HCT116 (cell line): ENCODE measurements at regions not wholly inside any gene's neighbourhood (a gene's known extent, or its start where the extent isn't known, plus 50 kb on each side); places are given as distances from the start of the nearest gene placed in this dataset.

Experiments
- ATAC-seq: fragments of 200-7000 bp; cut with Tn5 transposase; 2 replicates; pipeline ENCODE4 v1.9.1; 2020; ENCODE audit warnings: mild to moderate bottlenecking, moderate library complexity
- BruUV-seq: library from RNA; stranded (reverse); fragments of 400-500 nt; replicated peaks from 2 replicates; lab custom pipeline; 2021; lab: Mats Ljungman, UMichigan
- CTCF ChIA-PET: fragments of 300-600 bp; sonication (Branson Sonifier 250); formaldehyde crosslinking; loops from one replicate; lab custom pipeline; 2021; ENCODE audit warnings: antibody characterized with exemption; lab: Charles Lee
- POLR2A ChIA-PET: fragments of 300-600, 350-600 bp; sonication (Branson Sonifier 250); formaldehyde crosslinking; loops from one replicate; lab custom pipeline; 2021; ENCODE audit warnings: antibody characterized with exemption; lab: Charles Lee
- RAD21 ChIA-PET, 2 experiments: fragments of 300-600 bp; sonication (Branson Sonifier 250); formaldehyde crosslinking; loops; one replicate each; lab custom pipeline; 2023; ENCODE audit warnings: low total read pairs in 2 of 2; ENCODE audit not compliant: uncharacterized antibody in 2 of 2, unreplicated experiment in 2 of 2, low non-redundant PET in 1 of 2; lab: Charles Lee
- DNase-seq: peaks from one replicate; pipeline ENCODE4 v3.0.0-alpha.2; 2010; ENCODE audit warnings: low read depth, low spot score
- H2AFZ ChIP-seq: fragments of 200-600 bp; shearing (Covaris generic), sonication (generic); 2 replicates; pipeline ENCODE4 v1.6.1; 2017; ENCODE audit warnings: low read depth, mixed run types, mixed read lengths, antibody characterized with exemption, low read length; ENCODE audit not compliant: poor library complexity, severe bottlenecking
- H3K27ac ChIP-seq: 2 replicates; pipeline ENCODE4 v1.5.1; 2012; ENCODE audit warnings: low read depth, low read length
- H3K27me3 ChIP-seq: fragments of 200-600 bp; sonication (generic); 2 replicates; pipeline ENCODE4 v1.6.1; 2016; ENCODE audit warnings: mixed run types, low read length, mixed read lengths; ENCODE audit not compliant: insufficient read depth
- H3K36me3 ChIP-seq, 2 experiments: fragments of 200-500 bp in 1 of 2; fragments of 200-600 bp in 1 of 2; sonication (Bioruptor generic) in 1 of 2; sonication (generic) in 1 of 2; 2 replicates each; pipeline versions ENCODE4 v1.5.1 to v1.6.1; 2014 to 2016; ENCODE audit warnings: low read length in 2 of 2, inconsistent platforms in 1 of 2, mixed read lengths in 1 of 2, mixed run types in 1 of 2; ENCODE audit not compliant: insufficient read depth in 2 of 2, control insufficient read depth in 1 of 2
- H3K4me1 ChIP-seq, 2 experiments: fragments of 200-600 bp in 1 of 2; sonication (generic) in 1 of 2; 2 replicates each; pipeline versions ENCODE4 v1.5.1 to v1.6.1; 2012 to 2017; ENCODE audit warnings: low read length in 2 of 2, inconsistent platforms in 1 of 2, mild to moderate bottlenecking in 1 of 2, mixed read lengths in 1 of 2, mixed run types in 1 of 2, moderate library complexity in 1 of 2; ENCODE audit not compliant: insufficient read depth in 2 of 2, control insufficient read depth in 1 of 2
- H3K4me2 ChIP-seq: fragments of 200-600 bp; sonication (generic); 2 replicates; pipeline ENCODE4 v1.6.1; 2017; ENCODE audit warnings: mixed run types, low read length, mixed read lengths
- H3K4me3 ChIP-seq, 2 experiments: fragments of 200-600 bp in 1 of 2; sonication (generic) in 1 of 2; replicated peaks in 1 of 2; 2 replicates each; pipeline ENCODE4 v1.5.1; 2011 to 2016; ENCODE audit warnings: low read length in 2 of 2, control low read depth in 1 of 2, low read depth in 1 of 2, mild to moderate bottlenecking in 1 of 2, mixed read lengths in 1 of 2, mixed run types in 1 of 2
- H3K79me2 ChIP-seq: fragments of 200-600 bp; sonication (generic); 2 replicates; pipeline ENCODE4 v1.6.1; 2017; ENCODE audit warnings: mild to moderate bottlenecking, mixed run types, low read length, moderate library complexity, mixed read lengths; ENCODE audit not compliant: insufficient read depth
- H3K9ac ChIP-seq: fragments of 200-600 bp; sonication (generic); 2 replicates; pipeline ENCODE4 v1.6.1; 2016; ENCODE audit warnings: low read length, mixed read lengths
- H3K9me2 ChIP-seq: fragments of 200-600 bp; sonication (generic), shearing (Covaris generic); 2 replicates; pipeline ENCODE4 v1.6.1; 2017; ENCODE audit warnings: mixed run types, mild to moderate bottlenecking, moderate library complexity; ENCODE audit not compliant: insufficient read depth
- H3K9me3 ChIP-seq, 2 experiments: fragments of 200-500 bp in 1 of 2; fragments of 200-600 bp in 1 of 2; sonication (Bioruptor generic) in 1 of 2; sonication (generic) in 1 of 2; 2 replicates each; pipeline ENCODE4 v1.6.1; 2014 to 2017; ENCODE audit warnings: low read length in 2 of 2, mixed read lengths in 2 of 2, inconsistent platforms in 1 of 2, low read depth in 1 of 2, mild to moderate bottlenecking in 1 of 2, mixed run types in 1 of 2, moderate library complexity in 1 of 2; ENCODE audit not compliant: control insufficient read depth in 1 of 2, insufficient read depth in 1 of 2
- H4K20me1 ChIP-seq: fragments of 200-600 bp; sonication (generic), shearing (Covaris generic); 2 replicates; pipeline ENCODE4 v1.6.1; 2017; ENCODE audit warnings: mixed run types, mild to moderate bottlenecking, moderate library complexity; ENCODE audit not compliant: insufficient read depth
- ATF3 ChIP-seq: IDR thresholded peaks from 2 replicates; pipeline ENCODE4 v1.6.1; 2012
- CBX3 ChIP-seq: IDR thresholded peaks from 2 replicates; pipeline ENCODE4 v1.6.1; 2012; ENCODE audit warnings: low read depth
- CEBPB ChIP-seq: IDR thresholded peaks from 2 replicates; pipeline ENCODE4 v1.6.1; 2012; ENCODE audit warnings: low read depth
- CTCF ChIP-seq, 3 experiments: fragments of 200-600 bp in 1 of 3; sonication (generic) in 1 of 3; IDR thresholded peaks in 2 of 3; conservative IDR thresholded peaks in 1 of 3; 2 replicates each; pipeline ENCODE4 v1.5.1; 2012 to 2017; ENCODE audit warnings: low read depth in 2 of 3, low read length in 2 of 3, antibody characterized with exemption in 1 of 3, borderline replicate concordance in 1 of 3, control low read depth in 1 of 3, mild to moderate bottlenecking in 1 of 3, mixed read lengths in 1 of 3, mixed run types in 1 of 3, moderate library complexity in 1 of 3; ENCODE audit not compliant: insufficient read depth in 1 of 3
- EGR1 ChIP-seq: IDR thresholded peaks from 2 replicates; pipeline ENCODE4 v1.6.1; 2012; ENCODE audit warnings: low read depth
- ELF1 ChIP-seq: IDR thresholded peaks from 2 replicates; pipeline ENCODE4 v1.6.1; 2012; ENCODE audit warnings: low read depth, borderline replicate concordance
- EZH2 ChIP-seq: fragments of 200-600 bp; sonication (generic); IDR thresholded peaks from 2 replicates; pipeline ENCODE4 v1.6.1; 2017; ENCODE audit warnings: antibody characterized with exemption, mixed run types
- FOSL1 ChIP-seq: IDR thresholded peaks from 2 replicates; pipeline ENCODE4 v1.6.1; 2012; ENCODE audit warnings: low read depth
- JUND ChIP-seq: IDR thresholded peaks from 2 replicates; pipeline ENCODE4 v1.6.1; 2012
- MAX ChIP-seq: IDR thresholded peaks from 2 replicates; pipeline ENCODE4 v1.6.1; 2012
- POLR2AphosphoS5 ChIP-seq: IDR thresholded peaks from 2 replicates; pipeline ENCODE4 v1.6.1; 2011; ENCODE audit warnings: mild to moderate bottlenecking, low read depth, low read length, moderate library complexity
- RAD21 ChIP-seq: IDR thresholded peaks from 2 replicates; pipeline ENCODE4 v1.6.1; 2012; ENCODE audit warnings: low read depth, mild to moderate bottlenecking
- REST ChIP-seq: IDR thresholded peaks from 2 replicates; pipeline ENCODE4 v1.6.1; 2012; ENCODE audit warnings: low read depth
- SIN3A ChIP-seq: IDR thresholded peaks from 2 replicates; pipeline ENCODE4 v1.6.1; 2012; ENCODE audit warnings: low read depth
- SP1 ChIP-seq: IDR thresholded peaks from 2 replicates; pipeline ENCODE4 v1.6.1; 2012; ENCODE audit warnings: low read depth
- TCF7L2 ChIP-seq: IDR thresholded peaks from 2 replicates; pipeline ENCODE4 v1.7.0; 2011; ENCODE audit warnings: borderline replicate concordance, inconsistent platforms; ENCODE audit not compliant: insufficient read depth, insufficient read length; ENCODE audit errors: extremely low read depth
- YY1 ChIP-seq: IDR thresholded peaks from 2 replicates; pipeline ENCODE4 v1.6.1; 2011; ENCODE audit warnings: low read length, low read depth, moderate library complexity, mild to moderate bottlenecking; ENCODE audit not compliant: insufficient replicate concordance; ENCODE audit errors: extremely low read depth
- ZBTB33 ChIP-seq: IDR thresholded peaks from 2 replicates; pipeline ENCODE4 v1.6.1; 2011; ENCODE audit warnings: mild to moderate bottlenecking, low read length, moderate library complexity; ENCODE audit not compliant: insufficient replicate concordance; ENCODE audit errors: extremely low read depth
- ZFX ChIP-seq: fragments of 450-650 bp; IDR thresholded peaks from 2 replicates; pipeline ENCODE4 v1.6.1; 2017
- ZNF274 ChIP-seq: fragments of 200-500 bp; sonication (Bioruptor generic); IDR thresholded peaks from 2 replicates; pipeline ENCODE4 v1.6.1; 2014; ENCODE audit warnings: mild to moderate bottlenecking, low read depth, low read length, inconsistent platforms
- intact Hi-C: fragments of 100-400 bp; cut with micrococcal nuclease; formaldehyde crosslinking; loops from 2 replicates; pipeline ENCODE4 v1.10.0; 2022

- DNase-seq: no peak
- H3K4me3 ChIP-seq: no peak overlapping the region
- TF ChIP-seq SP1: no peak
- TF ChIP-seq ZNF274: no peak
- TF ChIP-seq MAX: no peak
- TF ChIP-seq SIN3A: no peak
- no peak for TF ChIP-seq FOSL1
- TF ChIP-seq POLR2AphosphoS5: no peak
- no peak for TF ChIP-seq REST
- no peak for TF ChIP-seq RAD21
- TF ChIP-seq ELF1: no peak
- no peak for TF ChIP-seq TCF7L2
- TF ChIP-seq CTCF (IDR thresholded peaks at IDR 0.05 in 2 of 3, conservative IDR thresholded peaks at IDR 0.05 in 1 of 3; ENCODE audit: borderline replicate concordance in 1 of 3, insufficient read depth in 1 of 3, low read depth in 2 of 3, low read length in 2 of 3): no peak
- no peak for TF ChIP-seq CBX3
- no peak for TF ChIP-seq CEBPB
- no peak for TF ChIP-seq ZFX
- no peak for TF ChIP-seq EGR1
- no peak for TF ChIP-seq EZH2
- TF ChIP-seq YY1: no peak
- TF ChIP-seq ZBTB33: no peak
- no peak for TF ChIP-seq JUND
- no peak for TF ChIP-seq ATF3
- TF ChIP-seq, all 23 proteins: peak for 0
- H3K27me3 ChIP-seq: no peaks in the 10 kb centered on the region
- no peaks in the 10 kb centered on the region for H3K9me3 ChIP-seq
- POLR2A ChIA-PET: no interaction called here
- no peaks in the 10 kb centered on the region for H4K20me1 ChIP-seq
- H3K4me1 ChIP-seq: no peaks in the 10 kb centered on the region
- H3K36me3 ChIP-seq: no peaks in the 10 kb centered on the region
- no peak for ATAC-seq
- no peak overlapping the region for H3K9ac ChIP-seq
- no peaks in the 10 kb centered on the region for H3K9me2 ChIP-seq
- H2AFZ ChIP-seq: no peak overlapping the region
- no peak overlapping the region for H3K27ac ChIP-seq
- RAD21 ChIA-PET: no interaction called here
- CTCF ChIA-PET: interaction anchor here (1.2 to 1.6 kb wide), 2 partner anchors 337 to 617 kb away, joined by 5 read pairs; no protein-coding TSS in a partner anchor
- H3K79me2 ChIP-seq: no peaks in the 10 kb centered on the region
- no peak overlapping the region for H3K4me2 ChIP-seq
- BruUV-seq: no TSS peak
- intact Hi-C loops: no loop called here
Observed at GRCh38 chr13:99898421-99898820, 73.1 kb downstream of the ZIC5 start.
